GM06990 (cell line): ENCODE measurements at regions not wholly inside any gene's neighbourhood (a gene's known extent, or its start where the extent isn't known, plus 50 kb on each side); places are given as distances from the start of the nearest gene placed in this dataset.
"Not testable (repeated sequence)": the region's sequence is repeated elsewhere in the genome, so short reads cannot be mapped to it uniquely, and the experiment has no call there.

Experiments used
- DNase-seq: peaks from one replicate; pipeline ENCODE4 v3.0.0-alpha.2; 2011; ENCODE audit not compliant: insufficient read length; ENCODE audit errors: extremely low read depth
- H3K27me3 ChIP-seq: replicated peaks from 2 replicates; pipeline ENCODE4 v1.6.0; 2011; ENCODE audit warnings: low read length; ENCODE audit not compliant: control insufficient read depth, insufficient read depth
- H3K36me3 ChIP-seq: 2 replicates; pipeline ENCODE4 v1.5.1; 2011; ENCODE audit warnings: low read length; ENCODE audit not compliant: control insufficient read depth, insufficient read depth
- H3K4me3 ChIP-seq: replicated peaks from 2 replicates; pipeline ENCODE4 v1.5.1; 2011; ENCODE audit warnings: low read depth, mild to moderate bottlenecking, control low read depth, low read length
- TF ChIP-seq, protein P1 (sequence below): IDR thresholded peaks from 2 replicates; pipeline ENCODE4 v1.5.1; 2011; ENCODE audit warnings: low read length, control low read depth, mild to moderate bottlenecking, inconsistent platforms; ENCODE audit not compliant: insufficient read depth, poor library complexity, severe bottlenecking

DNA sequence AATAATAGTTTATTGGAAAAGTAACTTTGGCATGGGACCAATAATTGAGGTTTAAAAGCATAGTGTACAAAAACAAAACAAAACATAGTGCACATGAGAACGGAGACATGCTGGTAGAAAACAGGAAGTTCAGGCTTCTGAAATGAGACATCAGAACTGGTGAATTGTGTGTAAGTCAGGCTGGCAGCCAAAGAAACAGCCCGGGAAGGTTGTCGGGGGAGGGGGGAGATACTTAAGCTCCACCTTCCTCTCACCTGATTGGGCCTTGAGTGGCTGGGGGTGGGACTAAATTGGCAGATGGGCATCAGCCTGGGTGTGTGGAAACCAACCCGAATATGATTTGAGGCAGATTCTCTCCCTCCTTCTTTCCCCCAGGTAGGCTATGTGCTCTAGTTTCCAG lies 256.3 kb downstream of the SMARCA2 start:
- no peak overlapping the region for H3K4me3 ChIP-seq
- no peaks in the 10 kb centered on the region for H3K27me3 ChIP-seq
- peak; percentile 48 for DNase-seq
- no peaks in the 10 kb centered on the region for H3K36me3 ChIP-seq
- TF ChIP-seq, protein P1, sequence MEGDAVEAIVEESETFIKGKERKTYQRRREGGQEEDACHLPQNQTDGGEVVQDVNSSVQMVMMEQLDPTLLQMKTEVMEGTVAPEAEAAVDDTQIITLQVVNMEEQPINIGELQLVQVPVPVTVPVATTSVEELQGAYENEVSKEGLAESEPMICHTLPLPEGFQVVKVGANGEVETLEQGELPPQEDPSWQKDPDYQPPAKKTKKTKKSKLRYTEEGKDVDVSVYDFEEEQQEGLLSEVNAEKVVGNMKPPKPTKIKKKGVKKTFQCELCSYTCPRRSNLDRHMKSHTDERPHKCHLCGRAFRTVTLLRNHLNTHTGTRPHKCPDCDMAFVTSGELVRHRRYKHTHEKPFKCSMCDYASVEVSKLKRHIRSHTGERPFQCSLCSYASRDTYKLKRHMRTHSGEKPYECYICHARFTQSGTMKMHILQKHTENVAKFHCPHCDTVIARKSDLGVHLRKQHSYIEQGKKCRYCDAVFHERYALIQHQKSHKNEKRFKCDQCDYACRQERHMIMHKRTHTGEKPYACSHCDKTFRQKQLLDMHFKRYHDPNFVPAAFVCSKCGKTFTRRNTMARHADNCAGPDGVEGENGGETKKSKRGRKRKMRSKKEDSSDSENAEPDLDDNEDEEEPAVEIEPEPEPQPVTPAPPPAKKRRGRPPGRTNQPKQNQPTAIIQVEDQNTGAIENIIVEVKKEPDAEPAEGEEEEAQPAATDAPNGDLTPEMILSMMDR, result no peak

DNA sequence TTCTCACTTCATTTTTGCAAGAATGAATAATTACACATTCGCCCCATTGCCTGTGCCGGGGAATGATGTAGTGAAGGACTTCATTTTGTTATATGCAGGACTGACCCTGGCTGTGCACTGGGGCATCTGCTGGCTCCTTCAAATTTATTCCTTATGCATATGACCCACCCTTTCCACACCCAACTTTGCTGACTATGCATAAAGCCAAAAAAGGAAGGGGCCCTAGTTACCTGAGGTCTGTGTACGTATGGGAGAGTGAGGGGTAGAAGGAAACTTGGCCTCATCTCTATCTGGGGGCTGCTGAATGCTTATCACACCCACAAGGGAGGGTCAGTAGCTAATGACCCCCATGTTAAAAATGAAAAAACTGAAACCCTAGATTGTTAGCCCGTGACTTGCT lies 259.6 kb downstream of the SMARCA2 start:
- no peak overlapping the region for H3K4me3 ChIP-seq
- no peaks in the 10 kb centered on the region for H3K27me3 ChIP-seq
- TF ChIP-seq, protein P1, result no peak

DNA sequence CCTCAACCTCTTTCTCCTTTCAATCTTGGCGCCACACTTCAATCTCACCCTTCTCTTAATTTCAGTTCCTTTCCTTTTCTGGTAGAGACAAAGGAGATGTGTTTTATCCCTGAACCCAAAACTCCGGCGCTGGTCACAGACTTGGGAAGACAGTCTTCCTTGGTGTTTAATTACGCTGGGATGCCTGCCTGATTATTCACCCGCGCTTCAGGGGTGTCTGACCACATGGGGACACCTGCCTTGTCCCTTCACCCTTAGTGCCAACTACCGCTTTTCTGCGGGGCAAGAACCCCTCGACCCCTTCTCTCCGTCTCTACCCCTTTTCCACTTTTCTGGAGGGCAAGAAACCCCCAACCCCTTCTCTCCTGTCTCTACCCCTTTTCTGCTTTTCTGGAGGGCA lies 261.1 kb downstream of the SMARCA2 start:
- Histone ChIP-seq H3K36me3 (no peaks in the 10 kb centered on the region), H3K4me3 (no peak overlapping the region), H3K27me3 (no peaks in the 10 kb centered on the region)
- TF ChIP-seq, protein P1, result no peak
- no peak for DNase-seq

More for the DNA sequence above, 259.6 kb downstream of the SMARCA2 start:
- no peaks in the 10 kb centered on the region for H3K36me3 ChIP-seq
- no peak for DNase-seq

DNA sequence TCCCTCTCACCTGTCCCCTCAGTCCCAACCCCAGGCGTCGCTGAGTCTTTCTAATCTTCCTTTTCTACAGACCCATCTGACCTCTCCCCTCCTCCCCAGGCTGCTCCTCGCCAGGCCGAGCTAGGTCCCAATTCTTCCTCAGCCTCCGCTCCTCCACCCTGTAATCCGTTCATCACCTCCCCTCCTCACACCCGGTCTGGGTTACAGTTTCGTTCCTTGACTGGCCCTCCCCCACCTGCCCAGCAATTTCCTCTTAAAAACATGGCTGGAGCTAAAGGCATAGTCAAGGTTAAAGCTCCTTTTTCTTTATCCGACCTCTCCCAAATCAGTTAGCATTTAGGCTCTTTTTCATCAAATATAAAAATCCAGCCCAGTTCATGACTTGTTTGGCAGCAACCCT lies 262.0 kb downstream of the SMARCA2 start:
- DNase-seq, H3K27me3 ChIP-seq, H3K4me3 ChIP-seq, H3K36me3 ChIP-seq: not testable (repeated sequence)

DNA sequence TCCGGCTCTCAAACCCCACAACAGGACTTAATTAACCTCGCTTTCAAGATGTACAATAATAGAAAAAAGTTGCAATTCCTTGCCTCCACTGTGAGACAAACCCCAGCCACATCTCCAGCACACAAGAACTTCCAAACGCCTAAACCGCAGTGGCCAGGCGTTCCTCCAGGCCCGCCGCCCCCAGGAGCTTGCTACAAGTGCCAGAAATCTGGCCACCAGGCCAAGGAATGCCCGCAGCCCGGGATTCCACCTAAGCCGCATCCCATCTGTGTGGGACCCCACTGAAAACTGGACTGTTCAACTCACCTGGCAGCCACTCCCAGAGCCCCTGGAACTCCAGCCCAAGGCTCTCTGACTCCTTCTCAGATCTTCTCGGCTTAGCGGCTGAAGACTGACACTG lies 262.5 kb downstream of the SMARCA2 start:
- H3K36me3 ChIP-seq, H3K27me3 ChIP-seq, H3K4me3 ChIP-seq, DNase-seq: not testable (repeated sequence)

DNA sequence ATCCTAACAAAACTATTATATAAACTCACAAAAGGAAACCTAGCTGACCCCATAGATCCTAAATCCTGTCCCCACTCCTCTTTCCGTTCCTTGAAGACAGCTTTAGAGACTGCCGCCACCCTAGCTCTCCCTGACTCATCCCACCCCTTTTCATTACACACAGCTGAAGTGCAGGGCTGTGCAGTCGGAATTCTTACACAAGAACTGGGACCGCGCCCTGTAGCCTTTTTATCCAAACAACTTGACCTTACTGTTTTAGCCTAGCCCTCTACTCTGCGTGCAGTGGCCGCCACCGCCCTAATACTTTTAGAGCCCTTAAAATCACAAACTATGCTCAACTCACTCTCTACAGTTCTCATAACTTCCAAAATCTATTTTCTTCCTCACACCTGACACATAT lies 264.0 kb downstream of the SMARCA2 start:
- not testable (repeated sequence) for H3K36me3 ChIP-seq, H3K27me3 ChIP-seq, DNase-seq, H3K4me3 ChIP-seq

DNA sequence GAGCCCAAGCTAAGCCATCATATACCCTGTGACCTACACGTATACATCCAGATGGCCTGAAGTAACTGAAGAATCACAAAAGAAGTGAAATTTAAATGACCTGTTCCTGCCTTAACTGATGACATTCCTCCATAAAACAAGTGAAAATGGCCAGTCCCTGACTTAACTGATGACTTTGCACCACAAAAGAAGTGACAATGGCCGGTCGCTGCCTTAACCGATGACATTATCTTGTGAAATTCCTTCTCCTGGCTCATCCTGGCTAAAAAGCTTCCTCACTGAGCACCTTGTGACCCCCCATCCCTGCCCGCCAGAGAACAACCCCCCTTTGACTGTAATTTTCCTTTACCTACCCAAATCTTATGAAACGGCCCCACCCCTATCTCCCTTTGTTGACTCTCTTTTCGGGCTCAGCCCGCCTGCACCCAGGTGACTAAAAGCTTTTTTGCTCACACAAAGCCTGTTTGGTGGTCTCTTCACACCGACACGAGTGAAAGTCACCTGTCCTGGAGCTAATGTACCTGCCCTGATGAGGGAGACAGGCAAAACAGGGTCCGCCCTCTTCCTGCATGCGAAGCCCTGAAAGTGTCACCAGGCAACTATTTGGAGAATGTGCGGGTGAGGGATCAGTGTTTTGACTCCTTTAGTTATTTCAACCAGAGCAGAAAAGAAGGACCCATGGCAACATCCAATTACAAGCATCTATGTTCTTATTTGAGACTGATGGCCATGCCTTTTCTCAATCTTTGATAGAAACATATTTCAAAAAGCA lies 266.1 kb downstream of the SMARCA2 start:
- Histone ChIP-seq H3K36me3 (no peaks in the 10 kb centered on the region), H3K27me3 (no peaks in the 10 kb centered on the region), H3K4me3 (no peak overlapping the region)
- no peak for DNase-seq
- TF ChIP-seq, protein P1, result no peak
